ENCODE measurements at regions not wholly inside any gene's neighbourhood (a gene's known extent, or its start where the extent isn't known, plus 50 kb on each side); places are given as distances from the start of the nearest gene placed in this dataset.

DNA sequence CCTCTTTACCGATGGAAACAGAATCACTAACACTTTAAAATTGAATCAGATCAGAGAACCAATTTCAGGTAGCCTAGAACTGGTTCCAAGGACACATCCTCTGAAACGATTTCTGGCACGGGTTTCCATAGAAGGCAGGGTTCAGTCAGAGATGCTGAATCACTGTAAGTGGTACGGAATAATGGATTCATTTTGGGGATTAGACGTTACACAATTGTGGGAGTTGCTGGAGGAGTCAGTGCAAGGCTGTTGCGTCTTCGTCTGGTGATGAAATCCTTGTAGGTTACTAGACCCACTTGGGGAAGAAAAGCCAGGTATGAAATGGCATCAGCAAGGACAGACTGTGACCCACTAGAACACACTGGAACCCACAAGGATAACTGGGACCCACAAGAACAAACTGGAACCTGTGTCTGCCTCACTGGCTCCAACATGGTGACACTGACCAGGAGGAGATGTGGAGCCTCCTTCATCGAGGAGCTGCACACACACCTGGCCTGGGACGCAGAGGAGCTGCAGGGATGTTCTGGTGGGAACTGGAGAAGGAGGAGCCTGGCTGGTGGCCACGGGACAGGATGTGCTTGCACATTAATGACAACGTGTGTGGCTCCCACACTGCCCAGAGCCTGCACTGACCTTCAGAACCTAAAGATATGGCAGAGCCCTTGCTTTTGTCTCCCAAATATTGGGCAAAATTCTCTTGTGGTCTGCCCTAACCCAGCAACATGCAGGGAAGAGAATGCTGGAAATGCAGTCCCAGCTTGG lies 105.1 kb downstream of the TRAPPC11 start:
- DNase-seq (ENCODE audit: low read depth), result no peak

DNA sequence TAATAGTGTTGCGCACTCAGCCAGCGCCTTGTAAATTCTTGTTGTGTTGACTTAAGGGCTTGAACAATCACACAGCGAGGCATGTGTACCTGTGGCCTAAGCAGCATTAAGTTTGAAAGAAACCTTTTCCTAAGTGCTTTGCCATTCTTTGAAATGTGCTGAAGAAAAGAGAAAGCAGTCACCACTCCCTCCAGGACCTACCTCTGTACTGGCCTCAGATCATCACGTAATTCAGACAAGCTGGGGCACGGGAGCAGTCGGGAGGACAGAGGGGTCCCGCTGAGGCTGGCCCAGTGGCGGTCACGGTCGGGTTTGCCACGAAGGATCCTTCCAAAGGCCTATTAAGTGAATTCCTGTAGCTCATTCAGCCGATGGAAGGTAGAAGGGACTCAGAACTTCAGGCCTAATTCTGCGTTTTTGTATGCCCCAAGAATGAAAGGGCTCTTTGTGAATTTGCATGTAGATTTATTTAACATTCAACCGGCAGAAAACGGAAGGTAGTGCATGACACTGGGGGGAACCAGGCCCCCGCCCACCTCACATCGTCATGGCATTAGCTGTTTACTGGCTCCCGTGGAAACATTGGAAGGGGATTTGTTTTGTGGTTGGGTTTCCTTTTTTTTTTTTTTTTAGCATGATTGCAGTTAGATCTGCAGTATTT lies 106.3 kb downstream of the TRAPPC11 start:
- DNase-seq (ENCODE audit: low read depth), result no peak

DNA sequence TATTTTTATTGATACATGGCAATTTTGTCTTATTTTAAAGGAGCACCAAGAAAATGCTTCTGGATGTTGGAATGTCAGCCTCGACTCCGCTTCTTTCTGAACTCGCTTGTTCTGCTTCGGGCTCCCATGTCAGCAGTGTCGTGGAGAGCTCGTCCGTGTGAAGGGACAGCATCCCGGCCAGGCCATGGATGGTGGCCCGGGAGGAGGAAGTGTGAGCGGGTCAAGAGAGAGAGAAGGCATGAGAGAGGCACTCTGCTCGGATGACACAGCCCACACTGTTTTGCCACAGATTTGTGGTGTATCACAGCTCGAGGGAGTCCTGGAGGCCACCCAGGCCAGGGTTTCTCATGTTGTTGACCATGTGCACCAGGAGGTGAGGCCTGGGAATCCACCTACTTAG lies 107.0 kb downstream of the TRAPPC11 start:
- DNase-seq (ENCODE audit: low read depth), result no peak

DNA sequence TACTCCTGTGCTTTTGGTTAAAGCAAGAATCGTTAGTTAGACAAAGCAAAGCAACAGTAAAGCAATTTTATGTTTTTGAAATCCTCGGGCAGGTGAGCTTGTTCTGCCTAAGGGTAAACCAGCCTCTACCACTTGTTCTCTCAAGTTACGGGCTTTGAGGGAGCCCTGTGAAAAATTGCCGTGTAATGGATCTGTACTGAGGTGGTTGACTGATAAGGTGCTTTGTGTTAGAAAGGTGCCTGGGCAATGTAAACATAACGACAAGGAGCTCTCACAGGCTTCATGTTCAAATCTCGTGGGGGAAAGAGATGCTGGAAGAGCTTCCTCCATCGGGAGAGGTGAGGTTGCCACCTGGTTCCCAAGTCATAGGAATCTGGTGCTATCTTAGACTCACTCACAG lies 111.8 kb downstream of the TRAPPC11 start:
- DNase-seq (ENCODE audit: low read depth), result no peak

DNA sequence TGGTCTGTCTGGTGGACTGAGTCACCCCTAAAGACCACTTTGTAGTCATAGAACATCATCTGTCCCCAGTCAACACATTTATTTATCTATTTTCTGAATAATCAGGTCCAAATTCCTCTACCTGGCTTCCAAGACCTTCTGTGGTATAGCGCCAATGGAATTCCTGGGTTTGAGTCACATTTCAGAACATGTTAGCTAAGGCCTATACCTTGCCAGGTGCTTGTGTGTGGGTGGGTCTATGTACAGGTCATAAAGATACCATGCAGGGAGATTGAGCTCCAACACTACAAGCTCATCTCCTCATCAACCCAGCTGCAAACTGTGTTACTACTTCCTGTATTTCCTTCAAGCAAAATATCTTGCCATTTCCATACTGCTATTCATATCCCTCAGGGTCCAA lies 113.3 kb downstream of the TRAPPC11 start:
- DNase-seq (ENCODE audit: low read depth), result no peak

DNA sequence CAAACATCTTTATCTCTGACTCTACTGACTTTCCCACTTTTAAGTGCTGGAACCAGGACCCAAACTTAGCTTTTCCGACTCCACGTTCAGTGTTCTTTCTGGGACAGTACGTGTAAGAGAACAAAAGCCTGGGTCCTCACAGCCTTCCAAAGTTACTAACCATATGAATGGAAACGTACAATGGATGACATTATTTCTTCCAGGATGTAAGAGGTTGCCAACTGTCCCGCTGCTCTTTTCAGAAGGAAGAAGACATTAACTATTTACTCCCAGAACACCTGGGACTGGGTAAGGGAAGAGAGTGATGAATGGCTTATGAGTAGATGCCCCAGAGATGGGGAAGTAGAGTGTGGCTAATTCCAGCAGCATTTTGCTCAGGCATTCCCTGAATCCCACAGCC lies 114.7 kb downstream of the TRAPPC11 start:
- DNase-seq (ENCODE audit: low read depth), result no peak

DNA sequence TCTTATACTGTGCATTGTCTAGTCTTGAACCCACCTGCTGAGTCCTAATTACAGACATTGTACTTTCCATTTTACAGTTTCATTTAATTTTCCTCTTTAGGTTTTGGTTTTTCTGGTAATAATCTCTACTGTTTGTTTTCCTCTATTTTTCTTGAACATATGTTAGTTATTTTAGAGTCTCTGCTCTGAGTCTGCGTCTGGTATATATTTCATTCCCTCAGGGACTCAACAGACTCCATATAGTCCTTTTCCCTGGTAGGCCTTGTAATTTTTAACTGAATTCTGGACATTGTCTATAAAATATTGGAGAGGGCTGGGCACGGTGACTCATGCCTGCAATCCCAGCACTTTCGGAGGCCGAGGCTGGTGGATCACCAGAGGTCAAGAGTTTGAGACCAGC lies 121.8 kb upstream of the STOX2 start:
- DNase-seq (ENCODE audit: low read depth), result no peak

DNA sequence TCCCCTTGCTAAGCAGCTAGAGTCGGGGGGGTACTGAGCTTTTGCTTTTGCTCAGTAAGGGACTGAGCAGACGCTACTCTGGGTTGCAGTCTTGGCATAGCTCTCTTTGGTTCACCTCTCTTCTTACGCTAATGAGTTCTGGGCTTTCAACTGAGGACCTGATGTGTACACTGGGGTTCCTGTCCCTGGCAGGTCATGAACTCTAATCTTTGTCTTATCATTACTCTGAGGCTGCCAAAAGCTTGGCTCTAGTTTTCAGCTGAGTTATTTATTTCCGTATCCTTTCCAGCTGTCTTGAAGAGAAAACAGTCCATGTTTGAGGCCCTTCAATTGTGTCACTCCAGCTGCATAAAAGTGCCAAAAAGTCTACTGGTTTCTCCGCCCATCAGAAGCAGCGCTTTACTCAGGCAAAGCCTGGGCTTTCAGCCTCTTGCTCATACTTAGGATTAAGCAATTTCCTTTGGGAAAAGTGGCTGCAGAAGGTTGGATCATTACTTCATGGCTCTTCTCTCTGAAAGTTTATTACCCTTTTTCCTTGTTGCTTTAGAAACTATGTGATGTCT lies 121.0 kb upstream of the STOX2 start:
- no peak for DNase-seq (ENCODE audit: low read depth)

DNA sequence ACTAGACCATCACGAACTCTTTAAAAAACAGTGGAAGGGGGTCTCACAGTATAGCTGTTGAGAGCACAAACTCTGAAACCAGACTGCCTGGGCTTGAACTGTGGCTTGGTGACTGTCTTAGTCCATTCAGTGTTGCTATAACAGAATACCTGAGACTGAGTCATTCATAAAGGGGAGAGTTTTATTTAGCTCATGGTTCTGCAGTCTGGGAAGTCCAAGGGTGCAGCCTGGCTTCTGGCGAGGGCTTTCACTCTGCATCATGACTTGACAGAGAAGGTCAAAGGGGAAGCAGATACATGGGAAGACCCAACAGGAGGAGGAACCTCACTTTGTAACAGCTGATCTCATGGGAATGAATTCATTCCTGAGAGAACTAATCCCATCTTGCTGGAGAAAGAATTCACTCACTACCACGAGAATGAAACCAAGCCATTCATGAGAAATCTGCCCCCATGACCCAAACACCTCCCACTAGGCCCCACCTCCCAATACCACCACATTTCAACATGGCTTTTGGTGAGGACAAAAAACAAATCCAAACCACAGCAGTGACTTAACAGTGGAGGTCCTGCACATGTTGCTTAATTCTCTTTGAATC lies 116.7 kb upstream of the STOX2 start:
- no peak for DNase-seq (ENCODE audit: low read depth)

DNA sequence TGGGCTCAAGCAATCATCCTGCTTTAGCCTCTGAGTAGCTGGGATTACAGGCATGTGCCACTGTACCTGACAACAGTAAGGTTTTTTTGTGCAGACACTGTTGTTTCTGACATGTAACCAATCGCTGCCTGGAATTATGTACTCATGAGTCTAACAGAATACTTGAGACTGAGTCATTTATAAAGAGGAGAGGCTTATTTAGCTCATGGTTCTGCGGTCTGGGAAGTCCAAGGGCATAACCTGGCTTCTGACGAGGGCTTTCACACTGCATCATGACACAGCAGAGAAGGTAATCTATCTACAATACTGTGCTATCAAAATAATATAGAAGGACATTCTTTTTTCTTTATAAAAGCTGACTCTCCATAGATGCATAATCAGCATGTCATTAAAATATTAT lies 115.5 kb upstream of the STOX2 start:
- DNase-seq (ENCODE audit: low read depth), result no peak

DNA sequence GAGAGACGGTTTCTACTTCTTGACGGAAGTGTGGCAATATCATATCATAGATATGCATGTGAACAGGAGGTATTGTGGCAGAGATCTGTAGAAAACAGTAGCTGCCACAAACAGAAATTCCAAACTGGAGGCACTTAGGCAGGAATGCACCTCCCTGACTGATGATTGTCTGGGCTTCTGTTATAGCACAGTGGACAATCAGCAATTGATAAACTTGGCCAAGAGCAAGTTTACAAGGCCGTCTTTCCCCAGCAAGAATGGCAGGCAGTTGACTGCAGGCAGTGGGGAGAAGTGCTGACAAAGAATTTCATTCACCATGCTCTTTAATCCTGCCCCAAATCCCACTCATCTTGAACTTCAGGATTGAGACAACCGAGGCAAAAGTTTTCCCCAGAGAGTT lies 114.4 kb upstream of the STOX2 start:
- no peak for DNase-seq (ENCODE audit: low read depth)

DNA sequence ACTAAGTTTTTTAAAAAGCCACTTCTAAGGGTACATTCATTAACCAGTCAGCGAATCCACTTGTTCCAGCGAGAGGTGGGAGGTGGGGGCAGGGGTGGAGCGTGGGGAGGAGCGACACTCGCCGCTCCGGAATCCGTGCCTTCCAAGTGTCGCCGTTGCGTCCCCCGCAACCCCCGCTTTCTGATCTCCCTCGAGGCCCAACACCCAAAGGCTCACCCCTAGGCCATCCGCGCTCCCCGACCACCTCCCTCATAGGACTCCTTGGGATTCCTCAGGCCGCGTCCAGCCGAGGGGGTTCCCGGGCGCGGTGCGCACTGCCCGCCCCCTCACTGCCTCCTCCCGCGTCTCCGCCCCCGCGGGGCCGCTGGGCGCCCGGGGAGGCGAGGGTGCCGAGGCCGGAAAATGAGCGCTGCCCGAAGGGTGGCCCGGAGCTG lies 108.1 kb upstream of the STOX2 start:
- no peak for DNase-seq (ENCODE audit: low read depth)

DNA sequence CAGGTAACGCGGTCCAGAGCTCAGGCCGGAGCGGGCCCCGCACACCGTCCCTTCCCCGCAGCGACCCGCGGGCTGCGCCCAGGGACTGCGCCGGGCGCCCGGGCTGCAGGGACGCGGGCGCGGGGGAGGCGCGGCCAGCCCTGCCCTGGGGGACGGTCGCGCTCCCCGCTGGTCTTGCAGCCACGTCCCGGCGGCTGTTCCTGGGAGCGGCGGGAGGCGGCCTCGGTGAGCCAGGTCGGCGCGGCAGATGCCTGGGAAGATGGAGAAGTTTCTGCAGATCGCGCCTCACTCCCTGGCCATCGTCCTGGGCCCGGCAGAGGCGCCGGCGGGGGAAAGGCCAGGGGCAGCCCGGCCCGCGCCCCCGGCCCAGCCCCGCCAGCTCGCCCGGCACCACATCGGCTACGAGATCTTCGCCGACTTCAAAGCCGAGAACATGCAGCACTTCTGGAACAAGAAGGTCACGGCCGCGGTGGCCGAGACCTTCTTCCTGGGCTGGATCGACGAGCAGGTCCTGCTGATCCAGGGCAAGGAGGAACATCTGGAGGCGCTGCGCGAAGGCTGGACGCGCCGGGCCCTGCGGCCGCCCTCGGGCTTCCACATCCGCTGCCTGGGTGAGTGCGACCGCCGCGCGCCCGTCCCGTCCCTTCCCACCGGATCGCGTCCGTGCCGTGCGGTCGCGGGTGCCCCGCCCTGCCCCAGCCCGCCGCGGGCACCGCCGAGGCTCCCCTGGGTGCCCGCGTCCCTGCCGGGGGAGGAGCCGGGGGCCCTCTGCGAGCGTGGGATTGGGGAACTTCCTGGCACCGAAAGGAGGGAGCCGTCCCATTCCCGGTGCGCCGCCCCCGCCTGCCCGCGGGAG lies 107.4 kb upstream of the STOX2 start:
- DNase-seq (ENCODE audit: low read depth), result peak; percentile 15

DNA sequence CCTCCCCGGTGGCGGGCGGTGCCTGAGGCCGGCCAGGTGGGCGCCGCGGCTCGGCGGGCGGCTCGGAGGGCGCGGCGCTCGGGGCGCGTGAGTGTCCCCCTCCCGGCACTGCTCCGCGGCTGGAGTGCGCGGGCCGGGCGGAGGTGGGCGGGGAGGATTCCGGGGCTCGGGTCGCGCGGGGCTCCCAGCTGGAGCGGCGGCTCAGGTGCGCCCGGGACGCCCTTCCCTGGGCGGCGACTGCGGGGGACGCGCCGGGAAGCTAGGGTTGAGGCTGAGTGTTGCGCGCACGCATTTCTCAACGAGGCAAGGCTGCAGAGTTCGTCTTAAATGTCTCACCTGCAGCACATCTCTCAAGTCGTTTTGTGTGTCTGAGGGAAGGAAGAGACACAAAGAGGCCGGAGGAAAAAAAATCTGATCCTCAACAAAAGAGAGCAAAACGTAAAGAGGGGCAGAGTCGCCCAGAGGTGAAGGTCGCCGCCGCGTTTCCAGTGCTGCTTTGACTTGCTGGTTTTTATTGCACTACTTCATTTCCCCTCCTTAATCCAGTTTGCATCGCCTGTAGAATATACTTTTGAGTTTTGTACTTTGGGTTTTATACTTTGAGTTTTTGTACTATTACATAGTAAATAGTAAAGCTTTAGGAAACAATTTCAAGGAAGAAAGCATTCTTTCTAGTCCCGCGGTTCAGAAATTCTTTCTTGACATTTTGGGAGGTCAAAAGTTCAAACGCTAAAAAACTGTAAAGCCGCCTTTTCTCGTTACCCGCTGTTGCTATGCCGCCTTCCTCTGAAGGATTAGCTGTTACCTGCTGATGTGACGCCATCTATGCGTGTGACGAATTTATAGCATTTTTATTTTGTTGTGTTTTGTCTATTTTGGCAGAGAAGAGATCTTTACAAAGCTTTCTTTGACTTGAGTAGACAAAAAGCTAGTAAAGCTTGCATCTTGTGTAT lies 106.5 kb upstream of the STOX2 start:
- no peak for DNase-seq (ENCODE audit: low read depth)

DNA sequence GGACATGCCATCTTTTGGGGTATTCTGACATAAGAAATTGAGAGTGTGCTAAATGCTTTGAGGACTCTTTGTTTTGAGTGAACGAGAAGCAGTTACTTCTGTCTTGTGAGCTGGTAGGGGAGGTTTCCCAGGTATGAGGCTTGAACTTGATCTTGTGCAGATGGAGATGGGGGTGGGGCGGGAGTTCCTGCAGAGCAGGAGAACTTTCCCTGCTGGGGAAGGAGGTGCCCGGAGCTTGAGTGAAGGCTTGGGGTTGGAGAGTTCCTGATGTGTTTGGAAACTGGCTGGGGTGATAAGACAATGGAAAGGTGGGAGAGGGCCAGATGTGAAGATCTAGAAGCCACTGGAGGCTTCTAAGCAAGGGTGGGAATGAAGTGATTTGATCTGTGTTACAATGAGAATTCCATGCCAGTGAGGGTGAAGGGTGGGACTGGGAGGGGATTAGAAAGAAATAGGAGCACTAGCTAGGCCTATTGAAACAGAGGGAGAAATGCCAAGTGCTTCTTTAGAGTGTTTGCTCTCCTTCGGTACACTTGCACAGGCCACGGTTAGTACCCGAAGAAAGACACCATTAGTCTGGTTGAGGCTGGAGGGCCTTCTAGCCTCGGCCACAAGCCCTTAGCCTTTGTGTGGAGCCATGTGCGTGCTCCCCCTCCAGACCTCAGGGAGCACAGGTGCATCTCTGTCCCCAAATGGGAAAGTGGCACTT lies 103.5 kb upstream of the STOX2 start:
- no peak for DNase-seq (ENCODE audit: low read depth)

DNA sequence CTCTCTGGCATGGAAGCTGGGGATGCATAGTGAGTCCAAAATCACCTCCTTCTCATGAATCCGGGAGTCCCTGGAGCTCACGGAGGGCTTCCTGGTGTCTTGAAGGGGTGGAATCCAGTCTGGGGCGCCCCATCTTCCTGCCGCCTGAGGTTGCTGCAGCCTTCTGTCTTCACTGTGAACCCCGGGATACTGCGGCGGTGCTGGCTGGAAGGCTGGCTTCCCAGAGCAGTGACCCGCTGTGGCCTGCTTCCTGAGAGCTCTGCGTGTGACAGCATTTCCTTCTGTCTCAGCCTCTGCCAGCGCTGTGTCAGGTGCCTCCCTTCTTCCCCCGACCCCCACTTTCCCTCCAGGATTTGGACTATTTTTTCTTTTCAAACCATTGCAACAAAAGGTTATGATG lies 98.8 kb upstream of the STOX2 start:
- DNase-seq (ENCODE audit: low read depth), result no peak

DNA sequence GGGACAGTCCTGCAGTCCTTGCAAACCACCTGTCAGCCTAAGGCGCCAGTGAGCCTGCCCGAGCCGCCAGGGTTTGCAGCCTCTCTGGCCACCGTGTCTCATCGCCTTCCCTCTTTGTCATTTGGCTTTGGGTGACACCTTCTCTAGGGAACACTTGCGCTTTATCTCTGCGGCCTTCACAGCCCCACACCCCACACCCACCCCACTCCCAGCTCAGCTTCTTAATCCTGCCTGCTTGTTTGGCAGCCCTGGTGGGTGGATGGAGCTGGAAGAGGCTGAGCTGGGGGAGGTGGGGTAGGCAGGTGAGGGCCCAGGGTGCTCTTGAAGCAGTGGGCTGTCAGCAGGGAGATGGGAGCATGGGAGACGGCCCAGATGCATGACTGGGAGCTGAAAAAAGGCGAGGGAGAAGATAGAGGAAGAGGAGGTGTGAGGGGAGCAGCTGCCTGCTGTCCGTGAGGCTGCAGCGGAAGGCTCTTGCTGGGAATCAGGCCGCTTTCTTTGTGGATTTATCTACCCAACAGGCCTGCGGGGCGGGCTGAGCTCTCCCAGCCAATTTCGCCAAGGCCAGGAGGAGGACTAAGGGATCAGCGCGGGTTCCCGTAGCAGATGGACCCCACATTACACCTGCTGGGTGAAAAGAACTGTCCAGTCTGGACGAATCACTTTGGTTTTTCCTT lies 97.5 kb upstream of the STOX2 start:
- DNase-seq (ENCODE audit: low read depth), result no peak

DNA sequence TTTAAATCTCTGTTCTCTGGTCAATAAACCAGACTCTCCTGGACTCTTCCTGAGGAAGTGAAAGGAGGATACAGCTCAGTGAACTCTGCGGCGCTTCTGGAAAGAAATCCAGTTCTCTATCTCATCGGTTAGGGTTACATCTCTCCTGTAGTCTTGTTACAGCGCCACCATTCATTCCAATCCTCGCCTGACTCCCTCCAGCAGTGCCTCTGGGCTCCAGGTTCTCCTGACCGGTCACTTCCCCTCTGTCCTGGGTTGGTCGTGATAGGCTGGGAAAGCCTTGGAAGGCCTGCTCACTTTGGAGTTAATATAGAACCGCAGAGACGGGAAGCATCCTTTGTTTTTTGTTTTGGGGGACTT lies 97.0 kb upstream of the STOX2 start:
- DNase-seq (ENCODE audit: low read depth), result no peak

DNA sequence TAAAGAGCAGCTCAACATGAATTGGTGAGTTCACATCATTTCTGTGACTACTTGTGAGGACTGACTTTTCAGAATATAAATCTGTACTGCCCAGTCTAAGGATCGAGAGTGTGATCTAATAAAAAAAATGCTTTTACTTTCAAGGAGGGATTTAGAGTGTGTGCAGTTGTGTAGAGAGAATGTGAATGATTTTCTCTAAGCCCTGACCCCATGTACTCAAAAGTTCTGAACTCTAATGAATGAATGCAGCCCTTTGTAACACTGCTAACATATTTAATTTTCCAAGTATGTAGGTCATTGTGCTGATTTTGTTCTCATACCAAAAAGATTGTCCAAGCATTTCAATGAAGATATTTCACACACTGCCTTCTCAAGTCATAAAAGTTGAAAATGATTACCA lies 92.5 kb upstream of the STOX2 start:
- no peak for DNase-seq (ENCODE audit: low read depth)

DNA sequence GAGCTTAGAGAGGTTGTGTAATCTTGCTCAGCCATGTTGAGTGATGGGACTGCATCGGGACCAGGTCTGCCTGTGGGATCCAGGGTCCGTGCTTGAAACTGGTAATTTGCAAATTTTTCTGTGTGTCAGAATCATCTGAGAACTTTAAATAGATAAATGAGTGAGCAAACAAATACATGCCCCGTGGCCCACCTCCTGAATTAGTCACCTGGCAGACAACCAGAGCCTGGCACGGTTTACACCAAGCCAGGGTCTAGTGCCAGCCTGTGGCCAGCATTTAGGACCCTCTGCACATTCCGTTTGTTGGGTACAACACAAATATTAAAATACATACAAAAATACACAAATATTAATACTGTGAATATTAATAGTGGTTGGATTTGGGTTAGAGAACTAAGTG lies 90.6 kb upstream of the STOX2 start:
- DNase-seq (ENCODE audit: low read depth), result no peak
